Progenitor cell of endocrine pancreas (in vitro differentiated cells): ENCODE measurements at regions not wholly inside any gene's neighbourhood (a gene's known extent, or its start where the extent isn't known, plus 50 kb on each side); places are given as distances from the start of the nearest gene placed in this dataset. TPM values are rescaled to one million over a fixed set of nuclear protein-coding genes. Genes with fewer than 3 reads are reported as not detected.

Experiments
- DNase-seq: peaks from one replicate; pipeline ENCODE4 v3.0.0; 2021; ENCODE audit warnings: low spot score; ENCODE audit not compliant: unreplicated experiment
- H3K27ac Mint-ChIP-seq: 2 replicates; pipeline ENCODE4 v1.8.0; 2021; ENCODE audit warnings: mild to moderate bottlenecking, moderate library complexity, mixed read lengths
- H3K27me3 Mint-ChIP-seq: 2 replicates; pipeline ENCODE4 v1.8.0; 2021; ENCODE audit warnings: mixed read lengths
- H3K36me3 Mint-ChIP-seq: 2 replicates; pipeline ENCODE4 v1.8.0; 2022; ENCODE audit warnings: mixed read lengths; ENCODE audit not compliant: insufficient read depth
- H3K4me1 Mint-ChIP-seq: 2 replicates; pipeline ENCODE4 v1.8.0; 2021; ENCODE audit warnings: low read depth, mixed read lengths
- H3K4me3 Mint-ChIP-seq: 2 replicates; pipeline ENCODE4 v1.8.0; 2021; ENCODE audit warnings: low read depth, mild to moderate bottlenecking, moderate library complexity, mixed read lengths
- H3K9me3 Mint-ChIP-seq: 2 replicates; pipeline ENCODE4 v1.8.0; 2021; ENCODE audit warnings: low read depth, mixed read lengths
- microRNA-seq: library from miRNA; unstranded; fragments of <30 nt; microRNA quantifications from one replicate; pipeline ENCODE4 v1.1.0, GENCODE V29; 2020; ENCODE audit warnings: borderline number of aligned reads; ENCODE audit not compliant: unreplicated experiment
- TF ChIP-seq, protein P1 (sequence below): fragments of 200-600 bp; sonication (generic); IDR thresholded peaks from one replicate; pipeline ENCODE4 v1.5.0; 2021; ENCODE audit warnings: antibody characterized with exemption, mild to moderate bottlenecking; ENCODE audit not compliant: unreplicated experiment

DNA sequence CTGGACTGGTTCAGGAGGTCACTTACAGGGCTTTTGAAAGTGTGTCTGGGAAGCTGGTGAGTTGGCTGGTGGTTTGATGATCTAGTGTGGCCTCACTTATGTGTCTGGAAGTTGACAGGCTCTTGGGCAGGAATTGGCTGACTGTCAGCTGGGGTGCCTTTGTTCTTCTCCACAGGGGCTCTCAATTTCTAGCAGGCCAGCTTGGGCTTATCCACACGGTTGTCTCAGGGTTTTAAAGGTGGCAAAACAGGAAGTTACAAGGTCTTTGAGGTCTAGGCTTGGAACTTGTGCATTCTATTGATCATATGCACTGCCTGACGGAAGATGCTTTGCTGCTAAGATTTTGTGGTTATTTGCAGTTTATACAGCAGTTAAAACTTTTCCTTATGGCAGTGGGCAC lies 52.0 kb upstream of the CELF4 start:
- no peak for DNase-seq
- TF ChIP-seq, protein P1, sequence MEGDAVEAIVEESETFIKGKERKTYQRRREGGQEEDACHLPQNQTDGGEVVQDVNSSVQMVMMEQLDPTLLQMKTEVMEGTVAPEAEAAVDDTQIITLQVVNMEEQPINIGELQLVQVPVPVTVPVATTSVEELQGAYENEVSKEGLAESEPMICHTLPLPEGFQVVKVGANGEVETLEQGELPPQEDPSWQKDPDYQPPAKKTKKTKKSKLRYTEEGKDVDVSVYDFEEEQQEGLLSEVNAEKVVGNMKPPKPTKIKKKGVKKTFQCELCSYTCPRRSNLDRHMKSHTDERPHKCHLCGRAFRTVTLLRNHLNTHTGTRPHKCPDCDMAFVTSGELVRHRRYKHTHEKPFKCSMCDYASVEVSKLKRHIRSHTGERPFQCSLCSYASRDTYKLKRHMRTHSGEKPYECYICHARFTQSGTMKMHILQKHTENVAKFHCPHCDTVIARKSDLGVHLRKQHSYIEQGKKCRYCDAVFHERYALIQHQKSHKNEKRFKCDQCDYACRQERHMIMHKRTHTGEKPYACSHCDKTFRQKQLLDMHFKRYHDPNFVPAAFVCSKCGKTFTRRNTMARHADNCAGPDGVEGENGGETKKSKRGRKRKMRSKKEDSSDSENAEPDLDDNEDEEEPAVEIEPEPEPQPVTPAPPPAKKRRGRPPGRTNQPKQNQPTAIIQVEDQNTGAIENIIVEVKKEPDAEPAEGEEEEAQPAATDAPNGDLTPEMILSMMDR, result no peak
- H3K4me3 Mint-ChIP-seq, result no peak overlapping the region
- H3K9me3 Mint-ChIP-seq, result peaks cover 3% of the 10 kb centered on the region
- no peak overlapping the region for H3K27ac Mint-ChIP-seq
- no peaks in the 10 kb centered on the region for H3K4me1 Mint-ChIP-seq
- peaks cover 1% of the 10 kb centered on the region for H3K27me3 Mint-ChIP-seq
- H3K36me3 Mint-ChIP-seq, result no peaks in the 10 kb centered on the region

Small RNAs in the stretch of these regions (microRNA-seq; reads per million reads assigned to microRNA genes)
- gene MIR4318 (not detected), gene MIR5583-1 (not detected), gene MIR5583-2 (not detected), gene MIR924 (not detected)
